ENCODE measurements at regions not wholly inside any gene's neighbourhood (a gene's known extent, or its start where the extent isn't known, plus 50 kb on each side); places are given as distances from the start of the nearest gene placed in this dataset.
A peak's percentile ranks its signal among the peaks of the same experiment; 100 is the strongest.

GRCh38 chr12:124392271-124392666 lies 97.4 kb downstream of the RFLNA start:
- H4K20me1 ChIP-seq (ENCODE audit: control insufficient read depth, insufficient read depth), result no peaks in the 10 kb centered on the region
- no peak overlapping the region for H2AFZ ChIP-seq (ENCODE audit: control insufficient read depth, low read depth, low read length)
- H3K79me2 ChIP-seq (ENCODE audit: control insufficient read depth, insufficient read depth, low read length), result no peaks in the 10 kb centered on the region; the same call in 1 of the 2 replicates
- H3K4me3 ChIP-seq, result no peak overlapping the region
- peaks cover 0 to 30% of the 10 kb centered on the region in 2 experiments; a peak in 3 of 4 replicates for H3K36me3 ChIP-seq (ENCODE audit: control insufficient read depth in 2 of 2, insufficient read depth in 2 of 2, low read length in 1 of 2)
- no peaks in the 10 kb centered on the region for H3K9me3 ChIP-seq (replicated peaks; ENCODE audit: control insufficient read depth, insufficient read depth, low read length)
- ChIA-PET RAD21 (ENCODE audit: unreplicated experiment) (interaction anchor here (1.3 to 1.4 kb wide), 2 partner anchors 61 to 101 kb away, joined by 3 to 5 read pairs; no protein-coding TSS in a partner anchor), POLR2A (no interaction called here), CTCF (no interaction called here), SMC1A (ENCODE audit: uncharacterized antibody, unreplicated experiment) (no interaction called here)
- intact Hi-C loops (cut with micrococcal nuclease; ENCODE audit: unreplicated experiment) (loop anchor here (5.0 to 10.0 kb wide), 3 partner anchors 60 to 375 kb away; no protein-coding TSS in a partner anchor), in situ Hi-C loops (cut with MboI) (no loop called here)
- DNase-seq (ENCODE audit: low read depth, low spot score) (no peak), ATAC-seq (no peak), FAIRE-seq (no peak)
- peak; percentile 53; the same call in 1 of the 2 replicates for TF ChIP-seq POLR2A (IDR thresholded peaks at IDR 0.05; ENCODE audit: low read depth, low read length)
- TF ChIP-seq SP1 (IDR thresholded peaks at IDR 0.05; ENCODE audit: low read depth, low read length), result no peak
- no peak for TF ChIP-seq BCL11A (IDR thresholded peaks at IDR 0.05; ENCODE audit: low read depth, low read length)
- TF ChIP-seq, protein P1, sequence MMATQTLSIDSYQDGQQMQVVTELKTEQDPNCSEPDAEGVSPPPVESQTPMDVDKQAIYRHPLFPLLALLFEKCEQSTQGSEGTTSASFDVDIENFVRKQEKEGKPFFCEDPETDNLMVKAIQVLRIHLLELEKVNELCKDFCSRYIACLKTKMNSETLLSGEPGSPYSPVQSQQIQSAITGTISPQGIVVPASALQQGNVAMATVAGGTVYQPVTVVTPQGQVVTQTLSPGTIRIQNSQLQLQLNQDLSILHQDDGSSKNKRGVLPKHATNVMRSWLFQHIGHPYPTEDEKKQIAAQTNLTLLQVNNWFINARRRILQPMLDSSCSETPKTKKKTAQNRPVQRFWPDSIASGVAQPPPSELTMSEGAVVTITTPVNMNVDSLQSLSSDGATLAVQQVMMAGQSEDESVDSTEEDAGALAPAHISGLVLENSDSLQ (IDR thresholded peaks at IDR 0.05), result peak; percentile 20; the same call in 1 of the 2 replicates
- TF ChIP-seq CTCF (IDR thresholded peaks at IDR 0.05 in 2 of 3, conservative IDR thresholded peaks at IDR 0.05 in 1 of 3; ENCODE audit: control insufficient read depth in 2 of 3, extremely low read depth in 1 of 3, insufficient read depth in 1 of 3, low read depth in 3 of 3, low read length in 3 of 3), result peak in 1 of 3 experiments; percentile 20; a peak in 2 of 6 replicates
- no TSS peak for BruUV-seq (replicated peaks)
- peak overlapping the region; percentile 27; the same call in 1 of the 2 replicates for H3K9ac ChIP-seq (ENCODE audit: control insufficient read depth, insufficient read depth, low read length)
- peak overlapping the region; percentile 68 for H3K4me2 ChIP-seq (ENCODE audit: control insufficient read depth, insufficient read depth)
- WGBS (ENCODE audit: insufficient coverage, insufficient replicate concordance, low lambda C conversion rate, missing lambda C conversion rate), result 69% methylated on average over 16 of the region's 16 CpGs
- no peaks in the 10 kb centered on the region for H3K27me3 ChIP-seq (replicated peaks in 1 of 2; ENCODE audit: control insufficient read depth in 2 of 2, insufficient read depth in 2 of 2, low read length in 1 of 2)
- H3K4me1 ChIP-seq (ENCODE audit: control insufficient read depth, insufficient read depth, low read length), result peaks cover 40% of the 10 kb centered on the region
- H3K27ac ChIP-seq (ENCODE audit: control insufficient read depth, insufficient read depth), result peak overlapping the region; percentile 73

All from GM12878 (cell line).